HL-60 (cell line): ENCODE measurements at regions not wholly inside any gene's neighbourhood (a gene's known extent, or its start where the extent isn't known, plus 50 kb on each side); places are given as distances from the start of the nearest gene placed in this dataset.

Experiments
- CTCF ChIP-seq: IDR thresholded peaks from one replicate; pipeline ENCODE4 v1.5.1; 2011; ENCODE audit warnings: low read length, control low read depth, inconsistent platforms; ENCODE audit not compliant: insufficient read depth
- GABPA ChIP-seq: IDR thresholded peaks from 2 replicates; pipeline ENCODE4 v1.6.1; 2012; ENCODE audit warnings: low read depth
- POLR2AphosphoS5 ChIP-seq: IDR thresholded peaks from 2 replicates; pipeline ENCODE4 v1.6.1; 2012; ENCODE audit warnings: low read depth
- SPI1 ChIP-seq: IDR thresholded peaks from 2 replicates; pipeline ENCODE4 v1.6.1; 2012; ENCODE audit warnings: low read depth, mild to moderate bottlenecking, borderline replicate concordance
- TF ChIP-seq, protein P1 (sequence below): IDR thresholded peaks from 2 replicates; pipeline ENCODE4 v1.6.1; 2012; ENCODE audit warnings: low read depth; ENCODE audit not compliant: insufficient replicate concordance

GRCh38 chr20:26347396-26347795, 650.7 kb upstream of the ZNF337 start:
- no peak for TF ChIP-seq CTCF
- TF ChIP-seq POLR2AphosphoS5, result no peak
- no peak for TF ChIP-seq SPI1
- TF ChIP-seq, protein P1, sequence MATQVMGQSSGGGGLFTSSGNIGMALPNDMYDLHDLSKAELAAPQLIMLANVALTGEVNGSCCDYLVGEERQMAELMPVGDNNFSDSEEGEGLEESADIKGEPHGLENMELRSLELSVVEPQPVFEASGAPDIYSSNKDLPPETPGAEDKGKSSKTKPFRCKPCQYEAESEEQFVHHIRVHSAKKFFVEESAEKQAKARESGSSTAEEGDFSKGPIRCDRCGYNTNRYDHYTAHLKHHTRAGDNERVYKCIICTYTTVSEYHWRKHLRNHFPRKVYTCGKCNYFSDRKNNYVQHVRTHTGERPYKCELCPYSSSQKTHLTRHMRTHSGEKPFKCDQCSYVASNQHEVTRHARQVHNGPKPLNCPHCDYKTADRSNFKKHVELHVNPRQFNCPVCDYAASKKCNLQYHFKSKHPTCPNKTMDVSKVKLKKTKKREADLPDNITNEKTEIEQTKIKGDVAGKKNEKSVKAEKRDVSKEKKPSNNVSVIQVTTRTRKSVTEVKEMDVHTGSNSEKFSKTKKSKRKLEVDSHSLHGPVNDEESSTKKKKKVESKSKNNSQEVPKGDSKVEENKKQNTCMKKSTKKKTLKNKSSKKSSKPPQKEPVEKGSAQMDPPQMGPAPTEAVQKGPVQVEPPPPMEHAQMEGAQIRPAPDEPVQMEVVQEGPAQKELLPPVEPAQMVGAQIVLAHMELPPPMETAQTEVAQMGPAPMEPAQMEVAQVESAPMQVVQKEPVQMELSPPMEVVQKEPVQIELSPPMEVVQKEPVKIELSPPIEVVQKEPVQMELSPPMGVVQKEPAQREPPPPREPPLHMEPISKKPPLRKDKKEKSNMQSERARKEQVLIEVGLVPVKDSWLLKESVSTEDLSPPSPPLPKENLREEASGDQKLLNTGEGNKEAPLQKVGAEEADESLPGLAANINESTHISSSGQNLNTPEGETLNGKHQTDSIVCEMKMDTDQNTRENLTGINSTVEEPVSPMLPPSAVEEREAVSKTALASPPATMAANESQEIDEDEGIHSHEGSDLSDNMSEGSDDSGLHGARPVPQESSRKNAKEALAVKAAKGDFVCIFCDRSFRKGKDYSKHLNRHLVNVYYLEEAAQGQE, result no peak
- no peak for TF ChIP-seq GABPA
